ENCODE measurements at regions not wholly inside any gene's neighbourhood (a gene's known extent, or its start where the extent isn't known, plus 50 kb on each side); places are given as distances from the start of the nearest gene placed in this dataset.

- Histone ChIP-seq H2AFZ (ENCODE audit: low read length) (no peak overlapping the region), H4K20me1 (replicated peaks in 1 of 2; ENCODE audit: control insufficient read depth in 1 of 2, insufficient read depth in 2 of 2, low read length in 2 of 2) (no peaks in the 10 kb centered on the region), H3K27ac (ENCODE audit: low read depth, low read length) (no peak overlapping the region), H2BK20ac (ENCODE audit: low read length) (no peak overlapping the region), H3K56ac (replicated peaks; ENCODE audit: insufficient read length, low read depth, low read length) (no peak overlapping the region), H4K8ac (ENCODE audit: extremely low read depth, insufficient read depth, low read length) (no peak overlapping the region), H4K91ac (replicated peaks; ENCODE audit: insufficient read length, low read length) (no peak overlapping the region), H3K9ac (replicated peaks in 1 of 4; ENCODE audit: extremely low read depth in 1 of 4, low read depth in 3 of 4, low read length in 3 of 4) (no peak overlapping the region; a peak in 1 of 7 replicates), H4K5ac (ENCODE audit: insufficient read length, low read depth, low read length) (no peak overlapping the region), H2BK5ac (ENCODE audit: low read depth, low read length) (no peak overlapping the region), H3K4me2 (ENCODE audit: insufficient read depth in 1 of 2, low read depth in 2 of 2, low read length in 2 of 2) (no peak overlapping the region), H3K36me3 (ENCODE audit: control insufficient read depth in 2 of 4, insufficient read depth in 4 of 4, low read length in 3 of 4) (no peaks in the 10 kb centered on the region), H2AK5ac (ENCODE audit: low read depth, low read length) (no peak overlapping the region), H3K4me1 (replicated peaks in 1 of 4; ENCODE audit: control insufficient read depth in 3 of 4, insufficient read depth in 4 of 4, low read length in 3 of 4) (no peaks in the 10 kb centered on the region), H3K23me2 (ENCODE audit: low read depth, low read length) (peaks cover 3% of the 10 kb centered on the region; the same call in 1 of the 2 replicates), H2BK12ac (ENCODE audit: low read depth, low read length) (no peak overlapping the region), H3K79me1 (ENCODE audit: low read depth, low read length) (no peaks in the 10 kb centered on the region), H2BK120ac (replicated peaks; ENCODE audit: low read depth, low read length) (no peak overlapping the region), H3K27me3 (replicated peaks in 1 of 4; ENCODE audit: control insufficient read depth in 3 of 4, extremely low read depth in 1 of 4, insufficient read depth in 3 of 4, low read length in 3 of 4) (no peaks in the 10 kb centered on the region), H3K79me2 (ENCODE audit: control insufficient read depth in 1 of 2, insufficient read depth in 2 of 2, low read length in 2 of 2) (no peaks in the 10 kb centered on the region), H3K18ac (ENCODE audit: extremely low read depth, low read length) (no peak overlapping the region), H3K14ac (ENCODE audit: insufficient read length) (no peak overlapping the region), H2BK15ac (ENCODE audit: low read length) (no peak overlapping the region), H3K9me3 (ENCODE audit: insufficient read depth in 2 of 2, low read depth in 1 of 2, low read length in 1 of 2) (no peaks in the 10 kb centered on the region), H3K23ac (ENCODE audit: insufficient read length) (no peak overlapping the region), H3K4ac (replicated peaks; ENCODE audit: insufficient read length, low read depth, low read length) (no peak overlapping the region), H3K4me3 (ENCODE audit: extremely low read depth in 1 of 4, insufficient read depth in 2 of 4, low read depth in 3 of 4, low read length in 4 of 4) (no peak overlapping the region)
- ChIA-PET CTCF (ENCODE audit: partially characterized antibody) (interaction anchor here (0.7 to 1.6 kb wide), 2 partner anchors 16 to 61 kb away, joined by 3 to 4 read pairs; no protein-coding TSS in a partner anchor), POLR2A (ENCODE audit: partially characterized antibody) (no interaction called here)
- FAIRE-seq (no peak), DNase-seq (ENCODE audit: low read depth in 1 of 2, low spot score in 2 of 2) (no peak)
- WGBS, 2 experiments (ENCODE audit: extremely low coverage in 1 of 2, insufficient coverage in 1 of 2, insufficient read length in 1 of 2, insufficient replicate concordance in 2 of 2, low coverage in 1 of 2, low lambda C conversion rate in 2 of 2, missing lambda C conversion rate in 1 of 2), result 96% methylated on average over 2 of the region's 2 CpGs; no CpG with 5 or more reads in 1 of the 2 experiments
- TF ChIP-seq RAD21 (IDR thresholded peaks at IDR 0.05 in 1 of 2, conservative IDR thresholded peaks at IDR 0.05 in 1 of 2; ENCODE audit: low read depth in 2 of 2, low read length in 2 of 2) (no peak), MAX (IDR thresholded peaks at IDR 0.05) (no peak), FOSL1 (IDR thresholded peaks at IDR 0.05; ENCODE audit: insufficient read depth, low read depth, low read length) (no peak), POLR2AphosphoS5 (IDR thresholded peaks at IDR 0.05; ENCODE audit: low read depth, low read length) (no peak), CTCF (IDR thresholded peaks at IDR 0.05; ENCODE audit: control extremely low read depth in 1 of 3, insufficient read depth in 1 of 3, low read depth in 1 of 3, low read length in 3 of 3) (no peak), ATF2 (IDR thresholded peaks at IDR 0.05; ENCODE audit: low read length) (no peak), EGR1 (IDR thresholded peaks at IDR 0.05; ENCODE audit: borderline replicate concordance, low read depth, low read length) (no peak), HDAC2 (IDR thresholded peaks at IDR 0.05; ENCODE audit: borderline replicate concordance in 1 of 2, low read depth in 2 of 2, low read length in 2 of 2) (no peak), CREB1 (IDR thresholded peaks at IDR 0.05) (no peak)
Measured at GRCh38 chr1:203931953-203932352, 70.6 kb downstream of the SNRPE start.
